ENCODE measurements at regions not wholly inside any gene's neighbourhood (a gene's known extent, or its start where the extent isn't known, plus 50 kb on each side); places are given as distances from the start of the nearest gene placed in this dataset.

DNA sequence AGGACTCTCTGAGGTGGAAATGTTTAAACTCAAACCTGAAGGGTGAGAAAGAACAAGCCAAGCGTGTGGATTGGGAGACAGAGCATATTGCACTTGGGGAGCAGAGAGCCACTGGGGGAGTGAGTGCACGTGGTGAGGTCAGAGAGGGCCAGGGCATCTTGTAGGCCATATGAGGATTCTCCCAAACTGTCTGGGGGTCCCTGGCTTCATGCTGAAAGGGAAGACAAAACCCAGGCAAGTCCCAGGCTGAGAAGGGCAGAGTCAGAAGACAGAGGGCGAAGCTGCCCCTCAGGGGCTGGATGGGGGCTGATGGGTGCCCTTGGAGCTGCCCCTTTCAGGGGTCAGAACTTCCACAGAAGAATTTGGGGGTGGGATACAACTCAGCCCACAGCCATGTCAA is 215.3 kb upstream of the S1PR3 start:
- TF ChIP-seq, protein P1, sequence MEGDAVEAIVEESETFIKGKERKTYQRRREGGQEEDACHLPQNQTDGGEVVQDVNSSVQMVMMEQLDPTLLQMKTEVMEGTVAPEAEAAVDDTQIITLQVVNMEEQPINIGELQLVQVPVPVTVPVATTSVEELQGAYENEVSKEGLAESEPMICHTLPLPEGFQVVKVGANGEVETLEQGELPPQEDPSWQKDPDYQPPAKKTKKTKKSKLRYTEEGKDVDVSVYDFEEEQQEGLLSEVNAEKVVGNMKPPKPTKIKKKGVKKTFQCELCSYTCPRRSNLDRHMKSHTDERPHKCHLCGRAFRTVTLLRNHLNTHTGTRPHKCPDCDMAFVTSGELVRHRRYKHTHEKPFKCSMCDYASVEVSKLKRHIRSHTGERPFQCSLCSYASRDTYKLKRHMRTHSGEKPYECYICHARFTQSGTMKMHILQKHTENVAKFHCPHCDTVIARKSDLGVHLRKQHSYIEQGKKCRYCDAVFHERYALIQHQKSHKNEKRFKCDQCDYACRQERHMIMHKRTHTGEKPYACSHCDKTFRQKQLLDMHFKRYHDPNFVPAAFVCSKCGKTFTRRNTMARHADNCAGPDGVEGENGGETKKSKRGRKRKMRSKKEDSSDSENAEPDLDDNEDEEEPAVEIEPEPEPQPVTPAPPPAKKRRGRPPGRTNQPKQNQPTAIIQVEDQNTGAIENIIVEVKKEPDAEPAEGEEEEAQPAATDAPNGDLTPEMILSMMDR (IDR thresholded peaks at IDR 0.05; ENCODE audit: insufficient read depth, low read length, poor library complexity, severe bottlenecking): no peak
- TF ChIP-seq EZH2phosphoT487 (conservative IDR thresholded peaks at IDR 0.05; ENCODE audit: low read length): no peak

Measured in SU-DHL-6 (cell line).